ENCODE measurements at regions not wholly inside any gene's neighbourhood (a gene's known extent, or its start where the extent isn't known, plus 50 kb on each side); places are given as distances from the start of the nearest gene placed in this dataset.

DNA sequence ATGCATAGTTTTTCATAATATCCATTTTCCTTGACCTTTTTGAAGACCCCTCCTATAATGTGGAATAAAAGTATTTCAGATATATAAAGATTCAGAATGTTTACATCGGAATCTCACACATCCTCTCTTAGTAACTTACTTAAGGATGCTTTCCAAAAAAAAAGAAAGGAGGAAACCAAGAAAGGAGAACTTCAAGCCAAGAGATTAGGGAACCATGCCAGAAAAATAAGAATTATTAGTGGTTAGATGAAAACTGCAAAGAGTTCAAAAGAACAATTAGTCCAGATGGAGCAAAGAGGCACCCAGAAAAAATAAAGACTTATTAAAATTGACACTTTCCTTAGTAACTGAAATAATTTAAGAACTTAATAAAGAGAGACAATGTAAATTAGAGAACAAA, 179.2 kb downstream of the DUSP6 start:
- TF ChIP-seq HEYL (CRISPR knock-in tag; IDR thresholded peaks at IDR 0.05) (no peak), CTCF (IDR thresholded peaks at IDR 0.05) (no peak), POLR2A (IDR thresholded peaks at IDR 0.05; ENCODE audit: low read length) (no peak), JUN (IDR thresholded peaks at IDR 0.05) (no peak), MAX (IDR thresholded peaks at IDR 0.05) (no peak), RAD21 (conservative IDR thresholded peaks at IDR 0.05 in 1 of 2, IDR thresholded peaks at IDR 0.05 in 1 of 2) (no peak), MAZ (IDR thresholded peaks at IDR 0.05; ENCODE audit: borderline replicate concordance, low read depth, low read length) (no peak), ESRRA (IDR thresholded peaks at IDR 0.05; ENCODE audit: borderline replicate concordance, low read length) (no peak), PHF8 (IDR thresholded peaks at IDR 0.05; ENCODE audit: borderline replicate concordance, low read depth) (no peak), ZSCAN20 (CRISPR knock-in tag; IDR thresholded peaks at IDR 0.05) (no peak), NR3C1 (IDR thresholded peaks at IDR 0.05) (no peak)
